ENCODE measurements at regions not wholly inside any gene's neighbourhood (a gene's known extent, or its start where the extent isn't known, plus 50 kb on each side); places are given as distances from the start of the nearest gene placed in this dataset.

- H3K27me3 ChIP-seq (ENCODE audit: low read length): no peaks in the 10 kb centered on the region
- ChIA-PET CTCF (no interaction called here), POLR2A (ENCODE audit: unreplicated experiment) (interaction anchor here (0.5 kb wide), 1 partner anchor 76 kb away, joined by 3 read pairs; no protein-coding TSS in a partner anchor)
- H3K4me1 ChIP-seq (ENCODE audit: insufficient read depth, low read length): peaks cover 72% of the 10 kb centered on the region
- peak overlapping the region; percentile 95 for H3K9ac ChIP-seq (ENCODE audit: low read length)
- no peaks in the 10 kb centered on the region for H3K9me2 ChIP-seq (replicated peaks; ENCODE audit: low read length)
- peak overlapping the region; percentile 52; the same call in 1 of the 2 replicates for H3K4me3 ChIP-seq (ENCODE audit: low read length)
- H3K9me3 ChIP-seq (ENCODE audit: low read length): no peaks in the 10 kb centered on the region
- ATAC-seq: peak; percentile 10
- no peak for DNase-seq
- peak overlapping the region; percentile 91 for H3K4me2 ChIP-seq (ENCODE audit: low read length)
- peaks cover 69% of the 10 kb centered on the region for H3K79me2 ChIP-seq (ENCODE audit: low read length)
- H3F3A ChIP-seq (ENCODE audit: low read length, unreplicated experiment): no peaks in the 10 kb centered on the region
- intact Hi-C loops (cut with micrococcal nuclease): loop anchor here (5.0 kb wide), 2 partner anchors 60 to 100 kb away; no protein-coding TSS in a partner anchor
- no peaks in the 10 kb centered on the region for H3K36me3 ChIP-seq (ENCODE audit: low read depth, low read length)
- H2AFZ ChIP-seq (ENCODE audit: low read length): no peak overlapping the region
- H4K20me1 ChIP-seq (ENCODE audit: low read length): no peaks in the 10 kb centered on the region
- peak overlapping the region; percentile 99 for H3K27ac ChIP-seq (ENCODE audit: low read length)
- TF ChIP-seq EZH2phosphoT487 (IDR thresholded peaks at IDR 0.05; ENCODE audit: borderline replicate concordance, low read length) (no peak), EZH2 (IDR thresholded peaks at IDR 0.05; ENCODE audit: low read length, unreplicated experiment) (no peak), CTCF (conservative IDR thresholded peaks at IDR 0.05; ENCODE audit: low read depth, low read length) (no peak)
- TSS peak; percentile 54 for BruUV-seq (replicated peaks)
These were observed 125.0 kb upstream of the MTAP start for GRCh38 chr9:21677387-21677786.

- peak overlapping the region; percentile 99 for H3K27ac ChIP-seq (ENCODE audit: low read length)
- H3K9me3 ChIP-seq (ENCODE audit: low read length): no peaks in the 10 kb centered on the region
- H3K4me2 ChIP-seq (ENCODE audit: low read length): peak overlapping the region; percentile 91
- H3K9ac ChIP-seq (ENCODE audit: low read length): peak overlapping the region; percentile 95
- no peak for TF ChIP-seq EZH2phosphoT487 (IDR thresholded peaks at IDR 0.05; ENCODE audit: borderline replicate concordance, low read length)
- TF ChIP-seq CTCF (conservative IDR thresholded peaks at IDR 0.05; ENCODE audit: low read depth, low read length): no peak
- TF ChIP-seq EZH2 (IDR thresholded peaks at IDR 0.05; ENCODE audit: low read length, unreplicated experiment): no peak
- H3K27me3 ChIP-seq (ENCODE audit: low read length): no peaks in the 10 kb centered on the region
- H3K4me3 ChIP-seq (ENCODE audit: low read length): peak overlapping the region; percentile 52
- intact Hi-C loops (cut with micrococcal nuclease): loop anchor here (2.0 to 5.0 kb wide), 4 partner anchors 61 to 117 kb away; no protein-coding TSS in a partner anchor
- H3F3A ChIP-seq (ENCODE audit: low read length, unreplicated experiment): peaks cover 3% of the 10 kb centered on the region
- H3K9me2 ChIP-seq (replicated peaks; ENCODE audit: low read length): no peaks in the 10 kb centered on the region
- H2AFZ ChIP-seq (ENCODE audit: low read length): no peak overlapping the region
- no TSS peak for BruUV-seq (replicated peaks)
- peak; percentile 64 for ATAC-seq
- H3K79me2 ChIP-seq (ENCODE audit: low read length): peaks cover 71% of the 10 kb centered on the region
- CTCF ChIA-PET: interaction anchor here (0.6 kb wide), 1 partner anchor 94 kb away, joined by 3 read pairs; no protein-coding TSS in a partner anchor
- no peaks in the 10 kb centered on the region for H4K20me1 ChIP-seq (ENCODE audit: low read length)
- peaks cover 76% of the 10 kb centered on the region for H3K4me1 ChIP-seq (ENCODE audit: insufficient read depth, low read length)
- H3K36me3 ChIP-seq (ENCODE audit: low read depth, low read length): no peaks in the 10 kb centered on the region
- POLR2A ChIA-PET (ENCODE audit: unreplicated experiment): interaction anchor here (0.5 to 0.6 kb wide), 2 partner anchors 76 to 212 kb away, joined by 3 to 7 read pairs; no protein-coding TSS in a partner anchor
- peak; percentile 96 for DNase-seq
These were observed 124.6 kb upstream of the MTAP start for GRCh38 chr9:21677834-21678233.

GRCh38 chr9:21679432-21679831 lies 123.0 kb upstream of the MTAP start:
- Histone ChIP-seq H3K9ac (ENCODE audit: low read length) (peak overlapping the region; percentile 92), H4K20me1 (ENCODE audit: low read length) (no peaks in the 10 kb centered on the region), H3K36me3 (ENCODE audit: low read depth, low read length) (no peaks in the 10 kb centered on the region), H3F3A (ENCODE audit: low read length, unreplicated experiment) (peaks cover 16% of the 10 kb centered on the region), H3K9me3 (ENCODE audit: low read length) (no peaks in the 10 kb centered on the region), H3K27ac (ENCODE audit: low read length) (peak overlapping the region; percentile 98), H3K27me3 (ENCODE audit: low read length) (no peaks in the 10 kb centered on the region), H2AFZ (ENCODE audit: low read length) (no peak overlapping the region), H3K9me2 (replicated peaks; ENCODE audit: low read length) (no peaks in the 10 kb centered on the region), H3K4me2 (ENCODE audit: low read length) (peak overlapping the region; percentile 79), H3K4me3 (ENCODE audit: low read length) (peak overlapping the region; percentile 34; the same call in 1 of the 2 replicates), H3K79me2 (ENCODE audit: low read length) (peaks cover 69% of the 10 kb centered on the region), H3K4me1 (ENCODE audit: insufficient read depth, low read length) (peaks cover 86% of the 10 kb centered on the region)
- ChIA-PET POLR2A (ENCODE audit: unreplicated experiment) (no interaction called here), CTCF (no interaction called here)
- BruUV-seq (replicated peaks): no TSS peak
- intact Hi-C loops (cut with micrococcal nuclease): loop anchor here (2.0 to 5.0 kb wide), 4 partner anchors 62 to 119 kb away; no protein-coding TSS in a partner anchor
- TF ChIP-seq EZH2phosphoT487 (IDR thresholded peaks at IDR 0.05; ENCODE audit: borderline replicate concordance, low read length) (no peak), EZH2 (IDR thresholded peaks at IDR 0.05; ENCODE audit: low read length, unreplicated experiment) (no peak), CTCF (conservative IDR thresholded peaks at IDR 0.05; ENCODE audit: low read depth, low read length) (no peak)
- ATAC-seq (no peak), DNase-seq (no peak)

All from PC-3 (cell line).